ENCODE measurements at regions not wholly inside any gene's neighbourhood (a gene's known extent, or its start where the extent isn't known, plus 50 kb on each side); places are given as distances from the start of the nearest gene placed in this dataset.

DNA sequence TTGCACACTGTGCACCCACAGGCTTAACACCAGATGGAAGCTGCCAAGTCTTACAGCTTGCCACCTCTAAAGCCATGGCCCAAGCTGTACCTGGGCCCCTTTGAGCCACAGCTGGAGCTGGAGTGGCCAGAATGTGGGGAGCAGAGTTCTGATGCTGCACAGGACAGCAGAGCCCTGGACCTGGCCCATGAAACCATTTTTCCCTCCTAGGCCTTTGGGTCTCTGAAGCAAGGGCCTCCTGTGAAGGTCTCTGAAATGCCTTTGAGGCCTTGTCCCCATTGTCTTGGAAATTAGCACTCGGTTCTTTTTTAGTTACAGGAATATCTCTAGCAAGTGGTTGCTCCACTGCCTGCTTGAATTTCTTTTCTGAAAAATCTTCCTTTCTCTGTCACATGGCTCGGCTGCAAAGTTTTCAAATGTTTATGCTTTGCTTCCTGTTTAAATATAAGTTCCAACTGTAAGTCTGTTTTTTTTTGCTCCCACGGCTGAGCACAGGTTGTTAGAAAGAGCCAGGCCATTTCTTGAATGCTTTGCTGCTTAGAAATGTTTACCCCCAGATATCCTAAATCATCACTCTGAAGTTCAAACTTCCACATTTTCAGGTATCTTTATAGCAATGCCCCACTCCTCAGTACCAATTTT lies 156.8 kb upstream of the GORAB start:
- TF ChIP-seq, protein P1, sequence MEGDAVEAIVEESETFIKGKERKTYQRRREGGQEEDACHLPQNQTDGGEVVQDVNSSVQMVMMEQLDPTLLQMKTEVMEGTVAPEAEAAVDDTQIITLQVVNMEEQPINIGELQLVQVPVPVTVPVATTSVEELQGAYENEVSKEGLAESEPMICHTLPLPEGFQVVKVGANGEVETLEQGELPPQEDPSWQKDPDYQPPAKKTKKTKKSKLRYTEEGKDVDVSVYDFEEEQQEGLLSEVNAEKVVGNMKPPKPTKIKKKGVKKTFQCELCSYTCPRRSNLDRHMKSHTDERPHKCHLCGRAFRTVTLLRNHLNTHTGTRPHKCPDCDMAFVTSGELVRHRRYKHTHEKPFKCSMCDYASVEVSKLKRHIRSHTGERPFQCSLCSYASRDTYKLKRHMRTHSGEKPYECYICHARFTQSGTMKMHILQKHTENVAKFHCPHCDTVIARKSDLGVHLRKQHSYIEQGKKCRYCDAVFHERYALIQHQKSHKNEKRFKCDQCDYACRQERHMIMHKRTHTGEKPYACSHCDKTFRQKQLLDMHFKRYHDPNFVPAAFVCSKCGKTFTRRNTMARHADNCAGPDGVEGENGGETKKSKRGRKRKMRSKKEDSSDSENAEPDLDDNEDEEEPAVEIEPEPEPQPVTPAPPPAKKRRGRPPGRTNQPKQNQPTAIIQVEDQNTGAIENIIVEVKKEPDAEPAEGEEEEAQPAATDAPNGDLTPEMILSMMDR (IDR thresholded peaks at IDR 0.05), result no peak
- TF ChIP-seq EP300 (IDR thresholded peaks at IDR 0.05), result no peak

Measured in tibial nerve (tissue), 4 donors.